Astrocyte of the spinal cord (primary cell): ENCODE measurements at regions not wholly inside any gene's neighbourhood (a gene's known extent, or its start where the extent isn't known, plus 50 kb on each side); places are given as distances from the start of the nearest gene placed in this dataset.
A peak's percentile ranks its signal among the peaks of the same experiment; 100 is the strongest.

Experiments used
- DNase-seq: peaks from one replicate; pipeline ENCODE4 v3.0.0; 2011; ENCODE audit warnings: low read depth, low spot score
- H3K4me3 ChIP-seq: 2 replicates; pipeline ENCODE4 v1.5.1; 2011; ENCODE audit warnings: low read depth, mild to moderate bottlenecking, low read length, moderate library complexity
- in situ Hi-C: cut with HindIII; loops from 2 replicates; pipeline ENCODE4 v1.10.0; 2017; ENCODE audit warnings: low sequenced_read_pairs
- TF ChIP-seq, protein P1 (sequence below): IDR thresholded peaks from 2 replicates; pipeline ENCODE4 v1.5.1; 2012; ENCODE audit warnings: low read depth, mild to moderate bottlenecking, low read length, inconsistent platforms

DNA sequence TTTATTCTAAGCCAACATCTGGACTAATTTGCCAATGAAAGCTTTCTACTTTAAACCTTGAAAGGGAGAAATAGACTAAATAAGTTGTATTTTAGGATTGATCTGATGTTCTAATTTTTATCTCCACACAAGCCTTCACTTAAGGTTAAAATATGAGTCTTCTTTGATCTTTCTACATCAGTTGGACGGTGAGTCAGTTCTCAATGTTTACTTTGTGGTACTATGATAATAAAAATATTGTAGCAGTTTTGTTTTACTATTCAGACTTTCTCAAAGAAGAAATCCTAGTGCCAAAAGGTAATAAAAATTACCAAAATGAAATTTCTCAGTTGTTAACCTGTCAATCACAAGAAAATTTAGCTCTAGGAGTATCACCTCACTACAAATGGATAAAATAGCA is 203.5 kb upstream of the RGMB start:
- in situ Hi-C loops = no loop called here
- DNase-seq = peak; percentile 83
- no peak overlapping the region for H3K4me3 ChIP-seq
- TF ChIP-seq, protein P1, sequence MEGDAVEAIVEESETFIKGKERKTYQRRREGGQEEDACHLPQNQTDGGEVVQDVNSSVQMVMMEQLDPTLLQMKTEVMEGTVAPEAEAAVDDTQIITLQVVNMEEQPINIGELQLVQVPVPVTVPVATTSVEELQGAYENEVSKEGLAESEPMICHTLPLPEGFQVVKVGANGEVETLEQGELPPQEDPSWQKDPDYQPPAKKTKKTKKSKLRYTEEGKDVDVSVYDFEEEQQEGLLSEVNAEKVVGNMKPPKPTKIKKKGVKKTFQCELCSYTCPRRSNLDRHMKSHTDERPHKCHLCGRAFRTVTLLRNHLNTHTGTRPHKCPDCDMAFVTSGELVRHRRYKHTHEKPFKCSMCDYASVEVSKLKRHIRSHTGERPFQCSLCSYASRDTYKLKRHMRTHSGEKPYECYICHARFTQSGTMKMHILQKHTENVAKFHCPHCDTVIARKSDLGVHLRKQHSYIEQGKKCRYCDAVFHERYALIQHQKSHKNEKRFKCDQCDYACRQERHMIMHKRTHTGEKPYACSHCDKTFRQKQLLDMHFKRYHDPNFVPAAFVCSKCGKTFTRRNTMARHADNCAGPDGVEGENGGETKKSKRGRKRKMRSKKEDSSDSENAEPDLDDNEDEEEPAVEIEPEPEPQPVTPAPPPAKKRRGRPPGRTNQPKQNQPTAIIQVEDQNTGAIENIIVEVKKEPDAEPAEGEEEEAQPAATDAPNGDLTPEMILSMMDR = no peak

- no peak overlapping the region for H3K4me3 ChIP-seq
- in situ Hi-C loops = no loop called here
- DNase-seq = peak; percentile 88
- TF ChIP-seq, protein P1 = no peak
These were observed 202.7 kb upstream of the RGMB start for GRCh38 chr5:98570661-98571191.

DNA sequence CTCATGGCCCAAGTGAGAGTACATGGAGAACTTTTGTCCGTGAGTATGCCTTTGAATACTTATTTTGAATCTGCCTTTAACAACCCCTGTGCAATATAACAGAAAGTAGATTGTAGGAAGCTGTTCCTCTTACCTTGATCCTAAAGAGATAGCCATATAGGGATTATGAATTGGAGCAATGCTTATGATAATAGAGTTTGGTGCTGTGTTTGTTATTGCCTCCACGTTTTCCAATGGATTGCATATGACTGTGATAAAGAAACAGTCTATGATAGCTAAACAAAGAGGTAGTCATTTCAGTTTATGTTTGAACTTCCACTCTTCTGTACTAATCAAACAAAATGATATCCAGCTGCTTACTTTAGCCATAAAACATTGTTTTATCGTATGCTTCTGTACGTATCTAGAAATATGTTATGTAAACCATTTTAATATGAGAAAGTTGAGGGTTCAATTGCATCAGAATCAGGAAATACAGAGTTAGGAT is 199.6 kb upstream of the RGMB start:
- in situ Hi-C loops = no loop called here
- no peak for DNase-seq
- no peak overlapping the region for H3K4me3 ChIP-seq
- TF ChIP-seq, protein P1 = no peak

DNA sequence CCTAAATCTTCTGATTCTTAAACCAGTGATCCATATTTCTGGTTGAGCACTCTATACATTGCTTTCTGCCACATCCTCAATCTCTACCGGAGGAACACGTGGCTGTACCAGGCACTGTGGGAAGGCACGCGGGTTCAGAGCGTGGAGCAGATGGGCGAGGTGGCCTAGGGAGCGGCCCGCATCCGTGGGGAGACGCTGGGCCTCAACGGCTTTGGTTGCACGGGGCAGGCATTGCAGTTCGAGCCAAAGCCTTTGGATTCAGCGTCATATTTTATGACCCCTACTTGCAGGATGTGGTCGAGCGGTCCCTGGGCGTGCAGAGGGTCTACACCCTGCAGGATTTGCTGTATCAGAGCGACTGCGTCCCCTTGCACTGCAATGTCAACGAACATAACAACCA is 197.2 kb upstream of the RGMB start:
- H3K4me3 ChIP-seq = no peak overlapping the region
- TF ChIP-seq, protein P1 = no peak
- no peak for DNase-seq
- in situ Hi-C loops = no loop called here

DNA sequence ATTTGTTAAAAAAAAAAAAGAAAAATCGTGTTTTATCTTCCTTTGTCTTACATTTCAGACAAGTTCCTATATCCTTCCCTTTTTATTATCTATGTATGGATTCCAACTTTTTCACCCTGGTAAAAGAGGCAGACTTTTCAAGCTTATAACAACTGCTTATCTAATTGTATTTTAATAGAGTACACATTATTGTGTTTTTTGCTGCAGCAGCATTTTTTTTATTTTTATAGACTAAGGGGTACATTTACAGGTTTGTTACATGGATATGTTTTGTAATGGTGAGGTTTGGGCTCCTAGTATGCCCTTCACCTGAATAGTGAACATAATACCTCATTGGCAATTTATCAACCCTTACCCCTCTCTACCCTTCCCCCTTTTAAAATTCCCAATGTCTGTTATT is 195.0 kb upstream of the RGMB start:
- in situ Hi-C loops = no loop called here
- TF ChIP-seq, protein P1 = no peak
- DNase-seq = no peak
- H3K4me3 ChIP-seq = no peak overlapping the region

GRCh38 chr5:98581112-98581997 is 192.1 kb upstream of the RGMB start:
- in situ Hi-C loops = no loop called here
- TF ChIP-seq, protein P1 = no peak
- H3K4me3 ChIP-seq = no peak overlapping the region
- DNase-seq = peak; percentile 35
